B cell (primary cell): ENCODE measurements at regions not wholly inside any gene's neighbourhood (a gene's known extent, or its start where the extent isn't known, plus 50 kb on each side); places are given as distances from the start of the nearest gene placed in this dataset.

ENCODE experiments used
- ATAC-seq: fragments of 200-7000 bp; cut with Tn5 transposase; one replicate; pipeline ENCODE4 v1.10.0; 2021; ENCODE audit warnings: low read depth, mild to moderate bottlenecking, moderate number of reproducible peaks, moderate library complexity
- CTCF ChIA-PET: fragments of 350-600 bp; sonication (Branson Sonifier 250); formaldehyde crosslinking; loops from one replicate; lab custom pipeline; 2021; ENCODE audit warnings: antibody characterized with exemption, inconsistent platforms; lab: Charles Lee
- POLR2A ChIA-PET: fragments of 350-600 bp; sonication (Branson Sonifier 250); formaldehyde crosslinking; loops from one replicate; lab custom pipeline; 2021; ENCODE audit warnings: antibody characterized with exemption; lab: Charles Lee
- DNase-seq: peaks from one replicate; pipeline ENCODE4 v3.0.0; 2013
- H2AFZ ChIP-seq: 2 replicates; pipeline ENCODE4 v1.6.1; 2012; ENCODE audit warnings: mild to moderate bottlenecking, low read depth, low read length; ENCODE audit not compliant: insufficient read depth, poor library complexity, severe bottlenecking
- H3K27ac ChIP-seq, 2 donors: 1 replicate in 1 of 2; 2 replicates in 1 of 2; pipeline ENCODE4 v1.5.1; 2012 to 2013; ENCODE audit warnings: low read length in 2 of 2, mild to moderate bottlenecking in 2 of 2, moderate library complexity in 1 of 2
- H3K27me3 ChIP-seq, 4 experiments: fragments of 200-600 bp in 1 of 4; sonication (generic) in 1 of 4; replicated peaks in 1 of 4; 1 replicate in 2 of 4; 2 replicates in 2 of 4; pipeline versions ENCODE4 v1.6.1 to v1.7.0; 2013 to 2016; ENCODE audit warnings: low read length in 3 of 4, mild to moderate bottlenecking in 2 of 4, mixed read lengths in 1 of 4, moderate library complexity in 1 of 4; ENCODE audit not compliant: insufficient read depth in 4 of 4, control insufficient read depth in 3 of 4; ENCODE audit errors: control extremely low read depth in 1 of 4
- H3K36me3 ChIP-seq, 2 experiments: replicated peaks in 1 of 2; 1 replicate in 1 of 2; 2 replicates in 1 of 2; pipeline versions ENCODE4 v1.6.1 to v1.7.1; 2013; ENCODE audit warnings: low read length in 1 of 2; ENCODE audit not compliant: insufficient read depth in 2 of 2, control insufficient read depth in 1 of 2; ENCODE audit errors: control extremely low read depth in 1 of 2, extremely low read depth in 1 of 2
- H3K4me1 ChIP-seq, 2 donors: fragments of 200-600 bp in 1 of 2; sonication (generic) in 1 of 2; 1 replicate in 1 of 2; 2 replicates in 1 of 2; pipeline versions ENCODE4 v1.5.1 to v1.6.1; 2013 to 2017; ENCODE audit warnings: low read length in 2 of 2; ENCODE audit not compliant: control insufficient read depth in 2 of 2, insufficient read depth in 2 of 2
- H3K4me2 ChIP-seq: replicated peaks from 2 replicates; pipeline ENCODE3; 2012; ENCODE audit warnings: mild to moderate bottlenecking, low read depth, low read length; ENCODE audit not compliant: poor library complexity, severe bottlenecking
- H3K4me3 ChIP-seq, 5 experiments: fragments of 200-600 bp in 1 of 5; sonication (generic) in 1 of 5; 1 replicate in 3 of 5; 2 replicates in 2 of 5; pipeline versions ENCODE4 v1.5.1 to v1.7.0; 2011 to 2016; ENCODE audit warnings: low read length in 4 of 5, mild to moderate bottlenecking in 4 of 5, low read depth in 2 of 5, control low read depth in 1 of 5, moderate library complexity in 1 of 5; ENCODE audit not compliant: insufficient read depth in 1 of 5; ENCODE audit errors: control extremely low read depth in 1 of 5, extremely low read depth in 1 of 5
- H3K79me2 ChIP-seq: fragments of 200-600 bp; sonication (generic); one replicate; pipeline ENCODE4 v1.6.0; 2016; ENCODE audit warnings: low read length; ENCODE audit not compliant: control insufficient read depth, insufficient read depth
- H3K9ac ChIP-seq: fragments of 200-600 bp; sonication (generic); 2 replicates; pipeline ENCODE4 v1.6.1; 2017; ENCODE audit warnings: mild to moderate bottlenecking, low read length, moderate library complexity
- H3K9me3 ChIP-seq, 3 donors: one replicate each; pipeline versions ENCODE4 v1.6.1 to v1.7.1; 2013; ENCODE audit warnings: low read length in 2 of 3; ENCODE audit not compliant: control insufficient read depth in 2 of 3, insufficient read depth in 1 of 3; ENCODE audit errors: control extremely low read depth in 1 of 3
- H4K20me1 ChIP-seq: 2 replicates; pipeline ENCODE4 v1.6.0; 2012; ENCODE audit warnings: mild to moderate bottlenecking, low read length; ENCODE audit not compliant: insufficient read depth, control insufficient read depth, poor library complexity, severe bottlenecking
- H3K27ac Mint-ChIP-seq: one replicate; pipeline ENCODE4 v1.8.0; 2021; ENCODE audit warnings: mixed read lengths
- H3K27me3 Mint-ChIP-seq: one replicate; pipeline ENCODE4 v1.8.0; 2021; ENCODE audit warnings: mixed read lengths
- H3K4me1 Mint-ChIP-seq: one replicate; pipeline ENCODE4 v1.8.0; 2021; ENCODE audit warnings: mixed read lengths
- H3K4me3 Mint-ChIP-seq: one replicate; pipeline ENCODE4 v1.8.0; 2021; ENCODE audit warnings: mixed read lengths
- H3K9me3 Mint-ChIP-seq: one replicate; pipeline ENCODE4 v1.8.0; 2022; ENCODE audit warnings: mixed read lengths; ENCODE audit not compliant: insufficient read depth
- EZH2 ChIP-seq: IDR thresholded peaks from 2 replicates; pipeline ENCODE4 v1.6.1; 2012; ENCODE audit warnings: borderline replicate concordance, low read depth, mild to moderate bottlenecking, moderate library complexity, low read length; ENCODE audit not compliant: insufficient read depth, poor library complexity, severe bottlenecking
- WGBS: methylation state at CpG from one replicate; pipeline ENCODE4 v1.1.5; 2013; ENCODE audit warnings: missing lambda C conversion rate; ENCODE audit not compliant: insufficient coverage; 5-methylcytosine and 5-hydroxymethylcytosine counted together
- intact Hi-C: fragments of 100-400 bp; cut with micrococcal nuclease; formaldehyde crosslinking; loops from one replicate; pipeline ENCODE4 v1.10.0; 2022
- TF ChIP-seq, protein P1 (sequence below): fragments of 200-600 bp; IDR thresholded peaks from one replicate; pipeline ENCODE4 v1.8.0; 2022; ENCODE audit warnings: antibody characterized with exemption, mild to moderate bottlenecking

DNA sequence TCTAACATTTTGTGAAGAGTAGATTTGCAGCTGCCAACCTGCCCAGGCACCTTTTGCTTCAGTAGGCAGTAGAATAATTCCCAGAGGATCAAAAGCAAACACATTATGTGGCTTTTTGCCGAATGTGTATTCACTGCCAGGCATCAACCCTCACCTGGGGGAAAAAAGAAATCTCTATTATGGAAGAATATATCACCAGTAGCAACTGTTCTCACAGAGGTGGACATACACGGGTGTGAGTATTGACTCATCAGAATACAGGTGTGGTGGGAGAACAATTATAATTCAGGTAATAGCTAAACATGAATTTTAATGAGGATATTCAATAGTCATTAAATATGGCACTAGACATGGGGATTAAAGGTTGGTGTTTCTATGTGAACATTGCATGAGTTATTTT is 910.7 kb downstream of the TFAP2A start:
- no peaks in the 10 kb centered on the region for H3K27me3 ChIP-seq
- no peaks in the 10 kb centered on the region for H4K20me1 ChIP-seq
- no peak for DNase-seq
- H3K27ac ChIP-seq: no peak overlapping the region
- peaks cover 0 to 9% (median 0%) of the 10 kb centered on the region in 3 donors for H3K9me3 ChIP-seq
- no peak overlapping the region for H3K4me3 ChIP-seq
- no peaks in the 10 kb centered on the region for H3K27me3 Mint-ChIP-seq
- no peaks in the 10 kb centered on the region for H3K36me3 ChIP-seq
- no peak for ATAC-seq
- H3K4me2 ChIP-seq: no peak overlapping the region
- H3K27ac Mint-ChIP-seq: no peak overlapping the region
- no peak overlapping the region for H3K9ac ChIP-seq
- TF ChIP-seq, protein P1, sequence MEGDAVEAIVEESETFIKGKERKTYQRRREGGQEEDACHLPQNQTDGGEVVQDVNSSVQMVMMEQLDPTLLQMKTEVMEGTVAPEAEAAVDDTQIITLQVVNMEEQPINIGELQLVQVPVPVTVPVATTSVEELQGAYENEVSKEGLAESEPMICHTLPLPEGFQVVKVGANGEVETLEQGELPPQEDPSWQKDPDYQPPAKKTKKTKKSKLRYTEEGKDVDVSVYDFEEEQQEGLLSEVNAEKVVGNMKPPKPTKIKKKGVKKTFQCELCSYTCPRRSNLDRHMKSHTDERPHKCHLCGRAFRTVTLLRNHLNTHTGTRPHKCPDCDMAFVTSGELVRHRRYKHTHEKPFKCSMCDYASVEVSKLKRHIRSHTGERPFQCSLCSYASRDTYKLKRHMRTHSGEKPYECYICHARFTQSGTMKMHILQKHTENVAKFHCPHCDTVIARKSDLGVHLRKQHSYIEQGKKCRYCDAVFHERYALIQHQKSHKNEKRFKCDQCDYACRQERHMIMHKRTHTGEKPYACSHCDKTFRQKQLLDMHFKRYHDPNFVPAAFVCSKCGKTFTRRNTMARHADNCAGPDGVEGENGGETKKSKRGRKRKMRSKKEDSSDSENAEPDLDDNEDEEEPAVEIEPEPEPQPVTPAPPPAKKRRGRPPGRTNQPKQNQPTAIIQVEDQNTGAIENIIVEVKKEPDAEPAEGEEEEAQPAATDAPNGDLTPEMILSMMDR: no peak
- no peak for TF ChIP-seq EZH2
- H3K4me1 Mint-ChIP-seq: no peaks in the 10 kb centered on the region
- peaks cover 6% of the 10 kb centered on the region for H3K9me3 Mint-ChIP-seq
- ChIA-PET CTCF (no interaction called here), POLR2A (no interaction called here)
- no CpG with 5 or more reads among the region's 2 CpGs for WGBS
- H3K4me3 Mint-ChIP-seq: no peak overlapping the region
- H3K4me1 ChIP-seq: no peaks in the 10 kb centered on the region
- H2AFZ ChIP-seq: no peak overlapping the region
- no peaks in the 10 kb centered on the region for H3K79me2 ChIP-seq
- intact Hi-C loops: no loop called here

DNA sequence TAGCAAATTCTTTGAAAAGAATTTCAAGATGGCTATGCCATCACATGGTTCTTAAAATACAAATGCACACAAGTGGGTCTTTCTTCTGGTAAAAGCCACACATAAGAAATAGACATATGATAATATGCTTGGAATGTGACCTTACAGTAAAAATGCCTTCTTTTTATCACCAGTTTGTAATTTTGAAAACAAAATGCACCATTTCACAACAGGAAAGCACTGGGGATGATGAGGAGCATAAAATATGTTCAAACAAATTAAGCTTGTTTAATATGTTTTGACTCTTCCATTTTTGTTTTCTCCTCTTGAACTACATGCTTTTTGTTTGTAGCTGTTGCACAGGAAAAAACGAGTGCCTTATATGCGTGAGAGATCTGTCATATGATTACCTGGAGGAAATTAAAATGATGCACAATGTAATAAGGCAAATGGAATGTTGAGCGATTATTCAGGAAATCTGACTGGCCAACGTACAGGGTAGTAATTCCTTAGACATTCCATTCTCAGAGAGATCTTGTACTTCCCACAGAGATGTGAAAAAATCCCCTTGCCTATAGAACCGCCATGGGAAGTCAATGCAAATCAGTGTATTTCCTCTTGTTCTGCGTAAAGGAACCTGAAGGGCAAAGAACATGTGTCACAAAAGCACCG is 911.6 kb downstream of the TFAP2A start:
- TF ChIP-seq EZH2: no peak
- TF ChIP-seq, protein P1: no peak
- intact Hi-C loops: no loop called here
- ChIA-PET POLR2A (no interaction called here), CTCF (no interaction called here)
- no peaks in the 10 kb centered on the region for H3K4me1 ChIP-seq
- no peak overlapping the region for H3K4me3 Mint-ChIP-seq
- H3K4me1 Mint-ChIP-seq: no peaks in the 10 kb centered on the region
- H3K4me3 ChIP-seq: no peak overlapping the region
- H3K79me2 ChIP-seq: no peaks in the 10 kb centered on the region
- H3K27me3 Mint-ChIP-seq: no peaks in the 10 kb centered on the region
- ATAC-seq: no peak
- no peaks in the 10 kb centered on the region for H4K20me1 ChIP-seq
- 80% methylated on average over 1 of the region's 7 CpGs for WGBS
- H3K27ac Mint-ChIP-seq: no peak overlapping the region
- H3K4me2 ChIP-seq: no peak overlapping the region
- H3K27ac ChIP-seq: no peak overlapping the region
- H3K9ac ChIP-seq: no peak overlapping the region
- H3K36me3 ChIP-seq: no peaks in the 10 kb centered on the region
- no peak for DNase-seq
- H3K27me3 ChIP-seq: no peaks in the 10 kb centered on the region
- H3K9me3 ChIP-seq: peaks cover 0 to 9% (median 0%) of the 10 kb centered on the region in 3 donors
- H3K9me3 Mint-ChIP-seq: peaks cover 6% of the 10 kb centered on the region
- no peak overlapping the region for H2AFZ ChIP-seq
